NCI-H187 treated with DMSO at 0.1 percent for 48 hours (cell line): ENCODE measurements at regions not wholly inside any gene's neighbourhood (a gene's known extent, or its start where the extent isn't known, plus 50 kb on each side); places are given as distances from the start of the nearest gene placed in this dataset.
"Not testable (repeated sequence)": the region's sequence is repeated elsewhere in the genome, so short reads cannot be mapped to it uniquely, and the experiment has no call there.

Experiments used
- DNase-seq: peaks from one replicate; lab custom pipeline; 2025; lab: John Stamatoyannopoulos, UW

DNA sequence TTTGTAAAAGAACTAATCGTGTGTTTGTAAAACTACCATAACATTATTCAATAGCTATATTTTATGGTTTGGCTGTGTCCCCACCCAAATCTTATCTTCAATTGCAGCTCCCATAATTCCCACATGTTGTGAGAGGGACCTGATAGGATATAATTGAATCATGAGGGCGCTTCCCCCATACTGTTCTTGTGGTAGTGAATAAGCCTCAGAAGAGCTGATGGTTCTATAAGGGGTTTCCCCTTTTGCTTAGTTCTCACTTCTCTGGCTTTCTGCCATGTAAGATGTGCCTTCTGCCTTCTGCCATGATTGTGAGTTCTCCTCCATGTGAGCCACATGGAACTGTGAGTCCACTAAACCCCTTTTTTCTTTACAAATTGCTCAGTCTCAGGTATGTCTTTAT is 1372.3 kb downstream of the AMY1C start:
- DNase-seq: no peak

DNA sequence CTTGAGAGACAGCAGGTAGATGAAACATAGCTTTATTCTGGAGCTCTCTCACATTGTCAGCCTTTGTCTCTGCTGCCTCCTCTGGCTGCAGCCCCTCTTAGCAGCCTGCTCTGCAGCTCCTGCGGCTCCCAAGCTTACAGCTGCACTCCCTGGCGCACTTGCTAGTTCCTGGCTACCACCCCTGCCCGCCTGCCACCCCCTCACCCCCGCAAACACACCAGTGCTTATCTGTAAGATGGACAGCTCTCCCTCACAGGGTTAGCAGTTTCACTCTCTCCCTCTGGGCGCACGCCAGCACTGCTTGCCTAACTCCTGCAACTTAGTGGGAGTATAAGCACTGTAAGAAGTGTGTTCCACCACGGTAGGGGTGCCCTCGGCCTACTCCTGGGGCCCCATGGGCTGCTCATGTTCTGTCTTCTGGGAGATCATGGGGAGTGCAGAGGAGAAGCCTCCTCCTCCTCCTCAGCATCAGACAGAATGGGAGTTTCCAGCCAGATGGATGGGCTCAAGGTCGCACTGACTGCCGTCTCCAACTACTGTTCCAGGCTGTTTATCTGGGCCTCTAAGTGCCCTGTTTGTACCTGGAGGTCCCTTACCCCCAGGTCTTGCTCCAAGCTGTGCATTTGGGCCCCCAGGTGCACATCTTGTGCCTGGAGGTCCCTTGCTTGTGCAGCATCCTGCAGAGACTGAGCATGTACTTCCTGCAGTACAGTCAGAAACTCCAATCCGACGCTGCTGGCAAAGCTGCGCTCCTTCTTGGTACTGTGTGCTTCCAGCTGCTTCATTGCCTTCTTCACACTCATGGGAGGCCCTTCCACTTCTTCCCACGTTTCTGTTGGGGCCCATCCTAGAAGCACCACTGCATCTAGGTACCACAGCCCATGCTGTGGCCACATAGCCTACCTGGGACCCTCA is 1388.1 kb downstream of the AMY1C start:
- no peak for DNase-seq

DNA sequence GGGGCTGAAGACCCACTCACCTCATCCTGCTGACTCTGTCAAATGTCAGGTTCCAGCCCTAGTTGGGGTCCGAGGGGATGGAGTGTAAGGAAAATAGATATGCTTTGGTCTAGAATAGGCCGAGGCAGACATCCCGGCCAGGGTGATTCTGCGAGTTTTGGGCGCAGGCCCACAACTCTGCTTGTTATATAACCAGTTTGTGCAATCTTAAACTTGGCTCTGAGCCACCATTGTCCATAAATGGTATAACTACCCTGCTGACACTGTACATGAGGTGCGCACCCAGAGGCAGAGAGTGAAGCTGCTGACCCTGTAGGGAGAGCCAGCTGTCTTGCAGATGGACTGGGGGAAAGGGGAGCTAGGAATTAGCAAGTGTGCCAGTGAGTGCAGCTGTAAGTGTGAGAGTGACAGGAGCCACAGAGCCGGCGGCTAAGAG is 1388.8 kb downstream of the AMY1C start:
- no peak for DNase-seq

DNA sequence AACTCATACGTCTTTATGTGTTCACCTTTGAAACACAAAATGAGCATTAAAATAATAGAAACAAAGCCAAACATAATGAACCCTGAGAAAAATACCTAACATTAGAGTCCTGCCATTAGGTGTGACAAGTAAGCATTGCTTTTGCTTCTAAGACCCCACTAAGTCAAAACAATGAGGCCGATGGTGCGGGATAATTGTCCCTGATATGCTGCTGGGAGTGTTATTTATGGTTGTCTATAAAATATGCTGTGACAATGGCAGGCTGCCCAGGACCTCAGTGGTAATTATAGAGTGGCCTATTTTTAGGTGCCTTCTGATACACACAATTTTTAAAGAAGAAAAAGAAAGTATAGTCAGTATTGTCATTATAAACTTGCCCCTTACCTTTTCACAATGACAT is 1423.1 kb downstream of the AMY1C start:
- DNase-seq: no peak

DNA sequence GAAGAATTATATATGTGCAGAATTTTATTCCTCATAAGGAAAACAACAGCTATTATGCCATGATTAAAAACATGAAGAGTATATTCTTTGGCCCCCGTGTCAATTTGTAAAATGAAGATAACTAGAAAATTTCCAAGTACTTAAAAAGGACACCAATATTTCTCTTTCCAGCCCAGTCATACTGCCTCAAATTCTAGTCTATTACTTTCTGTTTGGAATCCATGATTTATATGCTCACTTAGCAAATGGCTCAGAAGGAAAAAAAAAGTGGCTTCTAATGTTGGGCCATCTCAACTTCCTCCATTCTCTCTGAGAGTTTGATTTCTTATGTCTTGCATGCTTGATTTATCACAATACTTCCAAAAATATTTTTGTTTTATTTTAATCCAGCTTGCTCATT is 1431.1 kb downstream of the AMY1C start:
- no peak for DNase-seq

DNA sequence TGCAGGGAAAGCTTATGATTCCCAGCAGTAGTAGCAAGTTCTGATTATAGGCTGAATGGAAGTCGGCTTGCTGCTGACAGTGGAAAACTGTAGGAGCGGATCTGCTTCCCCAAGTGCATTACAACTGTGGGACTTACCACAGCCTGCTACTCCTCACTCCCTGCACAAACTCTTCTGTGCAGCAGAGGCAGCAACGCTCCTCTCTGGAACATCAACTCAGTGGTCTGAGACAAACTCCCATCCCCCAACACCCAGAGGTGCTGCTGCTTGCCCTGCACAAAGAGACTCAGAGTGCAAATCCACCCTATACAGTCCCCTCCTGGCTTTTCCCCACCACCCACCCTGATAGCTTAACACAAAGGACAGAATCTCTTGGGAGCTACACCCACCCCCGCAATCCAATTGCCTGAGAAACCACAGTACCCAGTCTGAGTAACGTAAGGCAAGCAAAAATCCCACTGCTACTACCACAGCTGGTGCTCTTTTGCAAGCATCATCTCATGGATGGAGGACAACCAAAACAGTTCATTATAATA is 1455.2 kb downstream of the AMY1C start:
- no peak for DNase-seq

DNA sequence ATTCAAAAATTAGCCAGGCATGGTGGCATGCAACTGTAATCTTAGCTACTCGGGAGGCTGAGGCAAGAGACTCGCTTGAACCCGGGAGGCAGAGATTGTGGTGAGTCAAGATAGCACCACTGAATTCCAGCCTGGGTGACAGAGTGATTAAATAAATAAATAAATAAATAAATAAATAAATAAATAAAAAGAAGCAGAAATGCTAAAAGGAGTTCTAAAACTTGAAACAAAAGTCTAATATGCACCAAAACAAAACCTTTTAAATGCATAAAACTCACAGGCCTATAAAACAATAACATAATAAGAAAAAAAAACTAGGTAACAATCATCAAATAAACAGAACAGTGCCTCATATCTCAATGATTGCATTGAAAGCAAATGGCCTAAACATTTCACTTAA is 1458.9 kb downstream of the AMY1C start:
- DNase-seq: no peak

DNA sequence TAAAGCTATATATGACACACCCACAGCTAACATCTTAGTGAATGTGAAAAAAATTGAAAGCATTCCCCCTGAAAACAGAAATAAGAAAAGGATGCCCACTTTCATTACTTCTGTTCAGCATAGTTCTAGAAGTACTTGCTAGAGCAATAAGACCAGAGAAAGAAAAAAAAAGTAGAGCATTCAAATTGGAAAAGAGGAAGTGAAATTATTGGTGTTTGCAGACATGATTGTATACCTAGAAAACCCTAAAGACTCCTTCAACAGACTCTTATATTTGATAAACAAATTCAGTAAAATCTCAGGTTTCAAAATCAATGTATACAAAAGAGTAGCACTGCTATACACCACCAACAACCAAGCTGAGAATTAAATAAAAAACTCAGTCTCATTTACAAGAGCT is 1461.0 kb downstream of the AMY1C start:
- DNase-seq: no peak

DNA sequence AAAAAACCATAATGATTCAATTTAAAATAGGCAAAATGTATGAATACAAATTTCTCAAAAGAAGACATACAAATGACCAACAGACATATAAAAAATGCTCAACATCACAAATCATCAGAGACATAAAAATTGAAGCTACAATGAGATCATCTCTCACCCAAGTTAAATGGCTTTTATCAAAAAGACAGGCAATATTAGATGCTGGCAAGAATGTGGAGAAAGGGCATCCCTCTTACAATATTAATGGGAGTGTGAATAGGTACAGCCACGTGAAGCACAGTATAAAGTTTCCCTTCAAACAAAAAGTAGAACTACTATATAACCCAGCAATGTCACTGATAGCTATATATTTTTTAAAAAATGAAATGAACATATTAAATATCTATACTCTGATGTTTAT is 1481.7 kb downstream of the AMY1C start:
- DNase-seq: no peak

DNA sequence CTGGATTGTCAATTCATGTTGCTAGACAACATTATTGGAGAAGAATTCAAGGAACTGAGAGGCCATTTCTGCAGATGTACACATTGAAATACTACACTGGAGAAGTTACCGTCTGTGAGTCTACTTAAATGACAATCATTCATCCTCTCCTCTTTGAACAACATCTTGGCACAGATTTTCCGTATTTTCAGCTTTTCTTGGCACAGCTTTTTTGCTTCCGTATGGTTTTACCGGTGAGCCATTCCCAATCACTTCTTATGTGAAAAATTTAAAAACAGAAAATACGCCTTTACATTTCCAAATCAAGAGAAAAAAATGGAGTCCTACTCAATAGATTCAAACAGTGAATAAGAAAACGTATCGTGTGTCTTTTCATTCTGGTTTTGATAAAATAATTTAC is 1493.7 kb downstream of the AMY1C start:
- no peak for DNase-seq

DNA sequence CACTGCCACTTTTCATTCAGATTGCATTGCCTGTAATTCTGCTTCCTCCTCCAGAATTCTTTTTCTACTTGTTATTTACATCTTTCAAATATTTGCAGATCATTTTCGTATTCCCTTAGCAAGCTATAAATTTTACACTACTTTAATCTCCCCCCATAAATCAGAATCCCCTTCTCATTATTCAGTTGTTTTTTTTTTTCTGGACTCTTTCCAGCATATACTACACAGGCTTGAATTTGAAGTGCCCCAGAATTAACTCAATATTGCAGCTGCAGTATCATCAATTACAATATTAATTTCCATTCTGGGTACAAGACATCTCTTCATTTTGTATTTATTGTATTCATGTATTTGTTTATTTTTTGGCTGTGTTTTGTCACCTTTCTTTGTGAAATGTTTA is 1494.3 kb downstream of the AMY1C start:
- no peak for DNase-seq

DNA sequence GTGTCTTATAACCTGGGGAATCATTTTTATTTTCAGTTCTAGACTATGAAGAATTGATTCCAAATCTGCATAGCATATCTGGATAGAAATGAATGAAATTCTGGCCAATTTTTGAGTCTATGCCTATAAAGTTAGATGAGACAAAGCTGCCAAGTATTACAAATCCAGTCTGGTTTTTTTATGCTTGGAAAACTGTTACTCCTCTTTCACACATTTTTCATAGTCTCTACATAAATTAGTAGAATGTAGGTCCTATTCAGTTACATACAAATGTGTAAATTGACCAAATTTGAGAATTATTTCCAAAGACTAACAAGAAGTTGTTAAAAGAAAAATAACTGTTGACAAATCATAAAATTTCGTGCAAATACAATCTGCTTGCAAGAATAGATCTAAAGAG is 1505.2 kb downstream of the AMY1C start:
- no peak for DNase-seq

DNA sequence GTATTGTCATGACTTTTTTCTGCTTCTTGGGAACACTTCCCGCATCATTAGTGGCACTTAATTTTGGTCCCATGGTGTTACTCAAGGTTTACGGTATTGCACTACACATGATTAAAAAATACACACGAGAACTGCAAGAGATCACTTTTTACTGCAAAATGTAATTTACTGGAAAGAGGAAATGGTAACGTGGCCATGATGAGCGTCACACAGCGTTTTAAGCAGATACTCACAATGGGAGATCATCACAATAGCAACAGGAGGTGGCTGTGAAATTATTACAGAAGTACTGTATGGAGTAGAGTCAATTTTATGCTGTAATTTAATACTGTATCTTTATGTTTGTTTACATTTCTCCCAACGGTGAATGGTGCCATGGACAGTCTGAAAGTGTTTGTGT is 1510.3 kb downstream of the AMY1C start:
- DNase-seq: no peak

DNA sequence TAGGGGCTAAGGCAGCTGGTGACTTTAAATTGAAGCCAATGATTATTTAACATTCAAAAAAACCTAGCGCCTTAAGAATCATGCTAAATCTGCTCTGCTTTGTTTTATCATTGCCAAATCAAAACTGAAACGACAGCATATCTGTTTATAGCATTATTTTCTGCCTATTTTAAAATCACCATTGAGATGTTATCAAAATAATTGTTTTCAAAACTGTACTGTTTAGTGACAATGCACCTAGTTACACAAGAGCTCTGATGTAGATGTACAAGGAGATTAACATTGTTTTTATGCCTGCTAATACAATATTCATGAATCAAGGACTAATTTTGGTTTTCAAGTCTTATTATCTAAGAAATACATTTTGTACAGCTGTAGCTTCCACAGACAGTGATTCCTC is 1521.3 kb downstream of the AMY1C start:
- DNase-seq: no peak

DNA sequence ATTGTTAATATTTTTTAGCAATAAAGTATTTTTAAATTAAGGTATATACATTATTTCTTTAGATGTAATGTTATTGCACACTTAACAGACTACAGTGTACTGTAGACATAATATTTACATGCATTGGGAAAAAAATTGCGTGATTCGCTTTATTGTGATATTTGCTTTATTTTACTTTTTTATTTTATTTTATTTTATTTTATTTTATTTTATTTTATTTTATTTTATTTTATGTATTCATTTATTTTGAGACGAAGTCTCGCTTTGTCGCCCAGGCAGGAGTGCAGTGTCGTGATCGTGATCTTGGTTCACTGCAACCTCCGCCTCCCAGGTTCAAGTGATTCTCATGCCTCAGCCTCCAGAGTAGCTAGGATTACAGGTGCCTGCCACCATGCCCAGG is 1522.7 kb downstream of the AMY1C start:
- DNase-seq: not testable (repeated sequence)

DNA sequence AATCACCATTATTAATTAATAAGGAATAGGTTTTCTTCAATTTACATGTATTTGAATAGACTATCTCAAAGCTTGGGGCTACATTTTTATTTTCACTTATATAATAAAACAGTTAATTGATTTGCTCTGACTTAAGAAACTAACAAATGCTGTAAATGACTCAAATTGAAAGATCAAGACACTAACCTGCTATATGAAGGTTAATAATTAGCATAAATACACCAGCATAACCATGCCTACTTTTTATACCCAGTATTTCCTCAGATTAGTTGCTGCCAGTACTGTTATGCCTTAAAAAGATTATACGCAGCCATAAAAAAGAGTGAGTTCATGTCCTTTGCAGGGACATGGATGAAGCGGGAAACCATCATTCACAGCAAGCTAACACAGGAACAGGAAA is 1545.1 kb downstream of the AMY1C start:
- no peak for DNase-seq

DNA sequence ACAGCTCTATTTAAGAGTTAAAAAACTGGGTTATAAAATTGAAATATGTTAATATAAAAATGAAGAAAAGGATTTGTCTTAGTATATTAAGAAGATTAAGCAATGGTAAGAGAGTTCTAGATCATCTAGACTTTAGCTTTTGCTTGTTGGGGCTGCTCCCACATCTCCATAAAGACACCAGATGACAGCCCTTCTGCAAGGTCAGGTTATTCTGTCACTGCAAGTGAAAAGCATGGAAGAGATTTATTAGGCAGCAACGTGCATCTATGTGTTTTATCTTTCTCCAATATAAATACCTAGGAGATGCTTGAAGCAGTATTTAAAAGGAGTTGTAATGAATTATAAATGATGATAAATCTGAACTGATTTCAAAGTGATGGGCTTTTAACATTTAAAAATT is 1560.4 kb downstream of the AMY1C start:
- no peak for DNase-seq

DNA sequence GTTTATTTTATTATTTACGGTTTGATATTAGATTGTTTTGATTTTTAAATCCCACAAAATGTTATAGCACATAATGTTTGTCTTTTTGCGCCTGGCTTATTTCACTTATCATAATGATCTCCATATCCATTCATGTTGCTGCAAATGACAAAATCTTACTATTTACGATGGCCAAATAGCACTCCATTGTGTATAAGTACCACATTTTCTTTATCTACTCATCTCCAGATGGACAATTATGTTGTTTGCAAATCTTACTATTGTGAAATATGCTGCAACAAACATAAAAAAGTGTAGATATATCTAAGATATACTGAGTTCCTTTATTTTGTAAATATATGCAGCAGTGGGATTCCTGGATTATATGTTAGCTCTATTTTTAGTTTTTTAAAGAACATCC is 1568.3 kb downstream of the AMY1C start:
- no peak for DNase-seq

DNA sequence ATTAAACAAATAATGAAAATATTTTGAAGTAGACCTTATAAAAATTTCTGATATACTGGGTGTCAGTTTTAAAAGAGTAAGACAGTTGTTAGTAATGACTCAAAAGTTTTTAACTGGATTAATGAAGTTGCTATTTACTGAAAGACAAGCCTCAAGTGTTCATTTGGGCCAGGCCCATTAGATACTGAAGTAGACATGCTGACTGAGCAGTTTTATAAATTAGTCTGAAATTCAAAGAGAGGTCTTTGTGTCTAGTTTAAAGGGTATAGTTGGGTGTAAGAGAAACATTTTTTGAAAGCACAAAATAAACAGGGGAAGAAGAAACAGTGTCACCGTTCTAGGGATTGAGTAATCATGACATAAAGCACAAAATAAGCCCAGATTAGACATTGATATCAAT is 1577.2 kb downstream of the AMY1C start:
- no peak for DNase-seq

DNA sequence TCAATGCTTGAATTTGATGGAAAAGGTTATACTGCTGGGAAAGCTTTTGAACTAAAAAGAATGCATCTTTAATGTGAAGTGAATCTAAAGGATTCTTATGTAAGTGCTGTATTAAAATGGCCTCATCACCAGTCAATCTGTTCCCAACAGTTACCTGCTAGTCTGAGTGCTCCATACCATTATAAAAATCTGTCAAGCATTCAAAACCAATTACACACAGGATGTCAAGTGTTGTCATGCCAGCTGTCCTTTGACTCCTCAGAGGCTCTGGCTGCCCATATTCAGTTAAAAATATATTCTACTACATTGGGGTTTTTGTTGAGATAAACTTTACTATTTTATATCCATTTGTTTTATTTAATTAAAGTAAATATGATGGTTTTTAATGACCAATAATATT is 1587.7 kb downstream of the AMY1C start:
- DNase-seq: no peak

DNA sequence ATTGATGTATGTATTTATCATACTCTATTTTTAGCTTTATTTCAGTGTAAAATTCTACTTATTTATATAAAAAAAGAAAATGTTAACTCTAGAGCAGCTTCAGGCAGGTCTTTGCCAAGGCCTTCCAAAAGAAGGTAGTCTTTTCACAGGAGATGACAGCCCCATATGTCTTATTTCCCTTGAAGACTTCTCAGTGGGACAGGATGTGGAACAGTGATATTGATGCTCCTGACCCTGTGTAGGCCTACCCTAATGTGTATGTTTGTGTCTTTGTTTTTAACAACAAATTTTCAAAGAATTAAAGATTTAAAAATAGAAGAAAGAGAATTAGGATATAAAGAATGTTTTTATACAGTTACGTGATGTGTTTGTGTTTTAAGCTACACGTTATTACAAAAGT is 1593.6 kb downstream of the AMY1C start:
- DNase-seq: no peak

DNA sequence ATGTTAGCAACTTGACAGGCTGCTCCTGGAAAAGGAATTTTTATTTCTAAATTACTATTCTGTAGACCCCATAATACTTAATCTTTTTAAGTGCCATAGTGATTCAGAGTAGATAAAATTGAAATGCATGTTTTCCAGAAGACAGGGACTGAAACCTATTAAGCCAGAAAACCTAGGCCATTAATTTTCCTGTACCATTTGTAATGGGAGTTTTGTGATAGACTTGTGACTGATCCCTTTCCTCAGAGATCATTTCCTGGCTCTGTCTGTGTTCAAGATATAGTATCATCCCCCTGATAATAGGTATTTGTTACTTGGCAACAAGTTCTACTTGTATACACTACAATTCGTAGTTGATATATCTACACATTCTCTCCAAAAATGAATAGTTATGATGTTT is 1609.8 kb downstream of the AMY1C start:
- no peak for DNase-seq

DNA sequence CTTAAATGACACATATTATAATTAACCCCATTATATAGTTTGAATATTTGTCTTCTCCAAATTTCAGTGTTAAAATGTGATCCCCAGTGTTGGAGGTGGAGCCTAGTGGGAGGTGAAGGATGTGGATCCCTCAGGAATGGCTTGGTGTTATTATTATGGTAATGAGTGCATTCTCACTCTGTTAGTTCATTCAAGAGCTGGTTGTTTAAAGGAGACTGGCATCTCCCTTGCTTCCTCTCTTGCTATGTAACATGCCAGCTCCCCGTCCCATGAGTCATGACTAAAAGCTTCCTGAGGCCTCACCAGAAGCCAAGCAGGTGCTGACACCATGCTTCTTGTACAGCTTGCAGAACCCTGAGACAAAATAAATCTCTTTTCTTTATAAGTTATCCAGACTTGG is 1612.7 kb downstream of the AMY1C start:
- no peak for DNase-seq

DNA sequence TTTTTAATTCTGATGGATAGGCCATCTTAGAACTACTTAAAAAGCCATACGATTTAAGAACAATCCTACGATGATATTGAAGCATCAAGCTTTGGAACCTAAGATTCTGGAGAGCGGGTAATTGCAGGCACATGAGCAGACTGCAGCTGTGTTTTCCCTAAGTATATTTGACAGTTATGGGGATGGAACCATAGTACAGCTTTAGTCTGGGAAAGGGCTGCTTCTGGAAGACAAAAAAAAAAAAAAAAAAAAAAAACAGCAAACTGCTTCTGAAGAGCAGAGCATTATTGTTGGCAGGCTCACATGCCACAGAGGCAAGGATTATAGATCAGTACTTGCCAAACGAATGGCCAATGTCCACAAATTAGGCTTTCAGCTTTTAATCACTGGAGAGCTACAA is 1618.7 kb downstream of the AMY1C start:
- DNase-seq: no peak
